ENCODE measurements at regions not wholly inside any gene's neighbourhood (a gene's known extent, or its start where the extent isn't known, plus 50 kb on each side); places are given as distances from the start of the nearest gene placed in this dataset.

DNA sequence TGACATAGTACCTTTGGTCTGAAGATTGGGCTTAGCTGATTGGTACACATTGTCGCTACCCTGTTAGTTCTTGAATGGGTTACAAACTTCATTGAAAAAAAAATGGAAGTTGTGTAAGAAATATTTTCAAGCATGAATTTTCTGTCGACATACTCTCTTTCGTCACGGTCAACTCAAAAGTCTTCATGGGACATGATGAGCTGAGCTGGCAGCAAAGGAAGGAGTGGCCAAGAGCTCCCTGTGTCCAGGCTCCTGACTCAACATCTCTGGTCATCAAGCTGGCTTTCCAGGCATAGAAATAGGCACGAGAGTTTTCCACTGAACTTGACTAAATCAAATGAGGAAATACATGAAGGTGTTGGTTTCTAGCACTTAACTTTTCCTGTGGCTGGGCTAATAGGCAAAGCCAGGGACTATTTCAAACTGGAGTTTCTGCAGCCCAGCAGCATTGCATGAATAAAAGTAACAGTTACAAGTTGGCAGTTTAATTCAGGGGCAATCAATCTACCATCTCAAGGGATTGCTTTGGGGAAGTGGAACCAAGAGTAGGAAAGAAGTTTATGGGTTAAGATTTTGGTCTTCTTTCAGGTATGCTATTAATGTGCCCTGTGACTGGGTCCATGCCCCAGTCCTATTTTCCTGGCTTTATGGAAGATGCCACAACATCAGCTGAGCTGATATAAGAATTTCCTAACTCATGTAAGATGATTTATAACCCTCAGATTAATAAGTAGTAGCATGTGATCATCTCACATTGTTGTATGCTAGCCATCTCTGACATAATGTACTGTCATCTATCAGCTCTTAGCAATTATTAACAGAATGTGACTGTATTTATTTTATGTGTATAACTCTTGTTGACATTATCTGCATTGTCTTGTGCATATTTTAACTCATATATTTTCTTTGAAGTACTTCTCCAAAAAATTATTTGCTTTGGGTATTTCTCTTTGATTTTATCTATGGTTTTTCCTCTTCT, 385.8 kb downstream of the DLEU7 start:
- Mint-ChIP-seq H3K9me3 (no peaks in the 10 kb centered on the region), H3K36me3 (ENCODE audit: insufficient read depth in 1 of 3, low read depth in 3 of 3) (no peaks in the 10 kb centered on the region), H3K27ac (no peak overlapping the region), H3K4me3 (no peak overlapping the region), H3K27me3 (ENCODE audit: low read depth) (no peaks in the 10 kb centered on the region), H3K4me1 (peaks cover 11 to 15% of the 10 kb centered on the region in 2 experiments)
- H3K9ac ChIP-seq (ENCODE audit: extremely low read depth, insufficient read length, low read length): no peak overlapping the region
- H4K8ac ChIP-seq (replicated peaks; ENCODE audit: insufficient read length, low read depth, low read length): no peak overlapping the region
- H3K14ac ChIP-seq (ENCODE audit: insufficient read depth, low read length): no peak overlapping the region
- no peak overlapping the region for H2AFZ ChIP-seq (ENCODE audit: low read length)
- H3K4me2 ChIP-seq (ENCODE audit: insufficient read depth, insufficient read length, low read length): no peak overlapping the region
- H3K9me3 ChIP-seq (ENCODE audit: control insufficient read depth, low read depth, low read length): no peaks in the 10 kb centered on the region
- H2BK120ac ChIP-seq (ENCODE audit: low read depth, low read length, poor library complexity, severe bottlenecking): no peak overlapping the region
- H2BK12ac ChIP-seq (ENCODE audit: insufficient read length, low read depth, low read length): no peak overlapping the region
- no peak overlapping the region for H2AK5ac ChIP-seq (ENCODE audit: insufficient read length, low read length)
- no CpG with 5 or more reads among the region's 5 CpGs for WGBS (ENCODE audit: extremely low coverage, insufficient read length, low lambda C conversion rate)
- no peak overlapping the region for H3T11ph ChIP-seq (ENCODE audit: low read length)
- H2BK15ac ChIP-seq (ENCODE audit: low read depth, low read length): no peak overlapping the region
- TF ChIP-seq, protein P1, sequence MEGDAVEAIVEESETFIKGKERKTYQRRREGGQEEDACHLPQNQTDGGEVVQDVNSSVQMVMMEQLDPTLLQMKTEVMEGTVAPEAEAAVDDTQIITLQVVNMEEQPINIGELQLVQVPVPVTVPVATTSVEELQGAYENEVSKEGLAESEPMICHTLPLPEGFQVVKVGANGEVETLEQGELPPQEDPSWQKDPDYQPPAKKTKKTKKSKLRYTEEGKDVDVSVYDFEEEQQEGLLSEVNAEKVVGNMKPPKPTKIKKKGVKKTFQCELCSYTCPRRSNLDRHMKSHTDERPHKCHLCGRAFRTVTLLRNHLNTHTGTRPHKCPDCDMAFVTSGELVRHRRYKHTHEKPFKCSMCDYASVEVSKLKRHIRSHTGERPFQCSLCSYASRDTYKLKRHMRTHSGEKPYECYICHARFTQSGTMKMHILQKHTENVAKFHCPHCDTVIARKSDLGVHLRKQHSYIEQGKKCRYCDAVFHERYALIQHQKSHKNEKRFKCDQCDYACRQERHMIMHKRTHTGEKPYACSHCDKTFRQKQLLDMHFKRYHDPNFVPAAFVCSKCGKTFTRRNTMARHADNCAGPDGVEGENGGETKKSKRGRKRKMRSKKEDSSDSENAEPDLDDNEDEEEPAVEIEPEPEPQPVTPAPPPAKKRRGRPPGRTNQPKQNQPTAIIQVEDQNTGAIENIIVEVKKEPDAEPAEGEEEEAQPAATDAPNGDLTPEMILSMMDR (conservative IDR thresholded peaks at IDR 0.05): no peak
- no peak overlapping the region for H3K18ac ChIP-seq (ENCODE audit: insufficient read length, low read depth, low read length)
- H3K23ac ChIP-seq (ENCODE audit: insufficient read length, low read depth, low read length): no peak overlapping the region
- H3K23me2 ChIP-seq (ENCODE audit: insufficient read length, low read depth, low read length, poor library complexity, severe bottlenecking): no peaks in the 10 kb centered on the region
- H4K91ac ChIP-seq (ENCODE audit: insufficient read length, low read depth, low read length): no peak overlapping the region
- H3K4ac ChIP-seq (ENCODE audit: low read depth, low read length): no peak overlapping the region
- H3K56ac ChIP-seq (ENCODE audit: insufficient read length, low read depth, low read length): no peak overlapping the region
- no peaks in the 10 kb centered on the region for H4K20me1 ChIP-seq (ENCODE audit: control insufficient read depth, insufficient read depth, insufficient read length)
- H2BK5ac ChIP-seq (ENCODE audit: insufficient read length, low read length): no peak overlapping the region
- DNase-seq: no peak
- H2BK20ac ChIP-seq (ENCODE audit: low read depth, low read length, poor library complexity, severe bottlenecking): no peak overlapping the region
- H3K27ac ChIP-seq (ENCODE audit: insufficient read length, low read depth, low read length): no peak overlapping the region
- peaks cover 5% of the 10 kb centered on the region; the same call in 1 of the 2 replicates for H3K4me1 ChIP-seq (ENCODE audit: insufficient read depth, low read length)
- no peaks in the 10 kb centered on the region for H3K27me3 ChIP-seq (ENCODE audit: insufficient read depth, low read length)
- H3K79me2 ChIP-seq (ENCODE audit: insufficient read depth, low read length): no peaks in the 10 kb centered on the region
- H3K79me1 ChIP-seq (ENCODE audit: insufficient read depth, low read depth, low read length, poor library complexity, severe bottlenecking): no peaks in the 10 kb centered on the region
- no peak overlapping the region for H4K5ac ChIP-seq (ENCODE audit: insufficient read length, low read depth, low read length)

Measured in H9 (cell line).